ENCODE measurements at regions not wholly inside any gene's neighbourhood (a gene's known extent, or its start where the extent isn't known, plus 50 kb on each side); places are given as distances from the start of the nearest gene placed in this dataset.

GRCh38 chr5:4717446-4717845 lies 422.7 kb upstream of the ADAMTS16 start:
- H3K27me3 ChIP-seq (ENCODE audit: insufficient read depth, low read length): no peaks in the 10 kb centered on the region
- peaks cover 4% of the 10 kb centered on the region for H3K9me3 Mint-ChIP-seq (ENCODE audit: unreplicated experiment)
- FAIRE-seq: no peak
- no peaks in the 10 kb centered on the region for H3K36me3 ChIP-seq (ENCODE audit: insufficient read depth, low read length)
- no peak overlapping the region for H3K27ac ChIP-seq (ENCODE audit: low read depth, low read length)
- no peaks in the 10 kb centered on the region for H4K20me1 ChIP-seq (ENCODE audit: insufficient read depth, low read length)
- H3K4me3 ChIP-seq (ENCODE audit: insufficient read depth, low read depth, low read length): no peak overlapping the region
- H3K27ac Mint-ChIP-seq (ENCODE audit: unreplicated experiment): no peak overlapping the region
- H3K9ac ChIP-seq (ENCODE audit: low read length): no peak overlapping the region
- no peak overlapping the region for H2AFZ ChIP-seq (ENCODE audit: low read depth, low read length)
- H3K79me2 ChIP-seq (ENCODE audit: insufficient read depth, low read length): no peaks in the 10 kb centered on the region
- TF ChIP-seq EZH2 (IDR thresholded peaks at IDR 0.05; ENCODE audit: insufficient read depth, low read length) (no peak), CTCF (IDR thresholded peaks at IDR 0.05; ENCODE audit: insufficient read depth, low read depth, low read length) (no peak)
- no peaks in the 10 kb centered on the region for H3K9me3 ChIP-seq (ENCODE audit: insufficient read depth, low read depth, low read length)
- DNase-seq (ENCODE audit: low read depth): no peak
- no peaks in the 10 kb centered on the region for H3K36me3 Mint-ChIP-seq (ENCODE audit: low read depth, unreplicated experiment)
- H3K4me1 Mint-ChIP-seq (ENCODE audit: low read depth, unreplicated experiment): peaks cover 5% of the 10 kb centered on the region
- H3K4me1 ChIP-seq (ENCODE audit: insufficient read depth, low read length): no peaks in the 10 kb centered on the region
- no peaks in the 10 kb centered on the region for H3K27me3 Mint-ChIP-seq (ENCODE audit: low read depth, unreplicated experiment)
- no peak overlapping the region for H3K4me3 Mint-ChIP-seq (ENCODE audit: unreplicated experiment)
- H3K4me2 ChIP-seq (ENCODE audit: low read length): no peak overlapping the region

- Histone ChIP-seq H3K79me2 (ENCODE audit: insufficient read depth, low read length) (no peaks in the 10 kb centered on the region), H3K4me3 (ENCODE audit: insufficient read depth, low read depth, low read length) (no peak overlapping the region), H3K27me3 (ENCODE audit: insufficient read depth, low read length) (no peaks in the 10 kb centered on the region), H3K9me3 (ENCODE audit: insufficient read depth, low read depth, low read length) (no peaks in the 10 kb centered on the region), H2AFZ (ENCODE audit: low read depth, low read length) (no peak overlapping the region), H3K9ac (ENCODE audit: low read length) (no peak overlapping the region), H3K4me2 (ENCODE audit: low read length) (peak overlapping the region; percentile 7), H3K36me3 (ENCODE audit: insufficient read depth, low read length) (no peaks in the 10 kb centered on the region), H3K27ac (ENCODE audit: low read depth, low read length) (no peak overlapping the region), H4K20me1 (ENCODE audit: insufficient read depth, low read length) (no peaks in the 10 kb centered on the region), H3K4me1 (ENCODE audit: insufficient read depth, low read length) (no peaks in the 10 kb centered on the region)
- no peak overlapping the region for H3K4me3 Mint-ChIP-seq (ENCODE audit: unreplicated experiment)
- FAIRE-seq: no peak
- H3K36me3 Mint-ChIP-seq (ENCODE audit: low read depth, unreplicated experiment): no peaks in the 10 kb centered on the region
- H3K4me1 Mint-ChIP-seq (ENCODE audit: low read depth, unreplicated experiment): peaks cover 5% of the 10 kb centered on the region
- H3K27me3 Mint-ChIP-seq (ENCODE audit: low read depth, unreplicated experiment): peaks cover 2% of the 10 kb centered on the region
- H3K9me3 Mint-ChIP-seq (ENCODE audit: unreplicated experiment): no peaks in the 10 kb centered on the region
- no peak for TF ChIP-seq EZH2 (IDR thresholded peaks at IDR 0.05; ENCODE audit: insufficient read depth, low read length)
- TF ChIP-seq CTCF (IDR thresholded peaks at IDR 0.05; ENCODE audit: insufficient read depth, low read depth, low read length): no peak
- H3K27ac Mint-ChIP-seq (ENCODE audit: unreplicated experiment): no peak overlapping the region
- peak; percentile 81 for DNase-seq (ENCODE audit: low read depth)
Measured at GRCh38 chr5:4720831-4721230, 419.3 kb upstream of the ADAMTS16 start.

- TF ChIP-seq CTCF (IDR thresholded peaks at IDR 0.05; ENCODE audit: insufficient read depth, low read depth, low read length) (no peak), EZH2 (IDR thresholded peaks at IDR 0.05; ENCODE audit: insufficient read depth, low read length) (no peak)
- no peaks in the 10 kb centered on the region for H3K27me3 ChIP-seq (ENCODE audit: insufficient read depth, low read length)
- no peak for FAIRE-seq
Measured at GRCh38 chr5:4722886-4723285, 417.2 kb upstream of the ADAMTS16 start.

More at GRCh38 chr5:4722886-4723285, 417.2 kb upstream of the ADAMTS16 start:
- Mint-ChIP-seq H3K9me3 (ENCODE audit: unreplicated experiment) (no peaks in the 10 kb centered on the region), H3K4me1 (ENCODE audit: low read depth, unreplicated experiment) (peaks cover 5% of the 10 kb centered on the region), H3K27me3 (ENCODE audit: low read depth, unreplicated experiment) (peaks cover 4% of the 10 kb centered on the region), H3K27ac (ENCODE audit: unreplicated experiment) (no peak overlapping the region), H3K4me3 (ENCODE audit: unreplicated experiment) (no peak overlapping the region), H3K36me3 (ENCODE audit: low read depth, unreplicated experiment) (no peaks in the 10 kb centered on the region)
- Histone ChIP-seq H3K4me3 (ENCODE audit: insufficient read depth, low read depth, low read length) (no peak overlapping the region), H3K79me2 (ENCODE audit: insufficient read depth, low read length) (no peaks in the 10 kb centered on the region), H3K4me2 (ENCODE audit: low read length) (no peak overlapping the region), H3K9ac (ENCODE audit: low read length) (no peak overlapping the region), H3K9me3 (ENCODE audit: insufficient read depth, low read depth, low read length) (no peaks in the 10 kb centered on the region), H3K36me3 (ENCODE audit: insufficient read depth, low read length) (no peaks in the 10 kb centered on the region), H2AFZ (ENCODE audit: low read depth, low read length) (no peak overlapping the region), H3K27ac (ENCODE audit: low read depth, low read length) (no peak overlapping the region), H4K20me1 (ENCODE audit: insufficient read depth, low read length) (no peaks in the 10 kb centered on the region), H3K4me1 (ENCODE audit: insufficient read depth, low read length) (no peaks in the 10 kb centered on the region)
- DNase-seq (ENCODE audit: low read depth): no peak
